ENCODE measurements at regions not wholly inside any gene's neighbourhood (a gene's known extent, or its start where the extent isn't known, plus 50 kb on each side); places are given as distances from the start of the nearest gene placed in this dataset.

DNA sequence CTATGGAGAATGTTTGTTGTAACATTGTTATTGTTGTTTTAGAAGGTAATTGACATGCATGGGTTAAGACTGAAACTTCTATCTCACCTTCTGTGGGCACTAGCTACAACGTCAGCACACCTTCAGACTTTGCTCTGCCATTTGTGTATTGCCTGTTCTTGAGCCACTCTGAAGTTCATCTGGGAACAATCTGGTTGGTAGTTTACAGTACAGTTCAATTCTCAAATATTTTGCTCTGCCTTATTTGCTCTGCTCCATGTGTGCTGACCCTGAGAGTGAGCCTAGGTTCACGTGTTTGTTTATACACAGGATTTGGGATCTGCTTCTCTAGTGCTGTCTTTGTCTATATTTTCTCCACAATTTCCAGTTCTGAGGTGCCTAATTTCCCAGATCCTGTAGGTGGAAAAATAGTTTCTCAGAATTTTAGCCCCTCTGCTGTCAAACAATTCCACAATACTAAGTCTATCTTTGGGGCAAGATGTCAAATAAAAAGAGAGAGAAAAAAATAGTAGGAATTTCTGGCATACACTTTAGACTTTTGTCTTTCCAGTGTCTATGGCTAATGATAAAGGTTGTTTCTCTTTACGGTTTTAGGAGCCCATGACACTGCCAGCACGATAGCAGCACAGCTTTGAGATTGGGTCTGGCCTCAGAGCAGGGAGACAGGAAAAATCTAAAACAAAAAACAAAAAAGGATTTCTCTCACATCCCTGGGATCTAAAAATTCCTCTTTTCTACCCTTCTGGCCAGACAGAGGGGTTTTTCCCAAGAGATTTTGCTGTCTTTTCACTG is 721.4 kb downstream of the VGLL3 start:
- Mint-ChIP-seq H3K4me1 (no peaks in the 10 kb centered on the region), H3K27ac (no peak overlapping the region), H3K36me3 (no peaks in the 10 kb centered on the region), H3K27me3 (no peaks in the 10 kb centered on the region), H3K4me3 (no peak overlapping the region), H3K9me3 (peaks cover 8 to 18% (median 12%) of the 10 kb centered on the region in 3 donors)
- ATAC-seq (replicated peaks in 1 of 4) (no peak), DNase-seq (no peak)
- ChIA-PET CTCF (no interaction called here), POLR2A (no interaction called here)
- Histone ChIP-seq H3K4me1 (ENCODE audit: control insufficient read depth in 1 of 2, extremely low read depth in 1 of 2, insufficient read depth in 2 of 2, low read length in 2 of 2) (no peaks in the 10 kb centered on the region), H3K27ac (ENCODE audit: low read length) (no peak overlapping the region), H3K36me3 (ENCODE audit: control insufficient read depth in 2 of 2, extremely low read depth in 1 of 2, insufficient read depth in 1 of 2, low read length in 1 of 2) (no peaks in the 10 kb centered on the region), H3K27me3 (replicated peaks in 1 of 2; ENCODE audit: control insufficient read depth in 2 of 2, extremely low read depth in 1 of 2, insufficient read depth in 2 of 2, low read length in 1 of 2) (no peaks in the 10 kb centered on the region), H3K4me3 (ENCODE audit: control insufficient read depth in 1 of 2, extremely low read depth in 1 of 2, low read length in 1 of 2) (no peak overlapping the region), H3K9me3 (no peaks in the 10 kb centered on the region)
- WGBS (ENCODE audit: insufficient coverage): 83% methylated on average over 1 of the region's 4 CpGs

DNA sequence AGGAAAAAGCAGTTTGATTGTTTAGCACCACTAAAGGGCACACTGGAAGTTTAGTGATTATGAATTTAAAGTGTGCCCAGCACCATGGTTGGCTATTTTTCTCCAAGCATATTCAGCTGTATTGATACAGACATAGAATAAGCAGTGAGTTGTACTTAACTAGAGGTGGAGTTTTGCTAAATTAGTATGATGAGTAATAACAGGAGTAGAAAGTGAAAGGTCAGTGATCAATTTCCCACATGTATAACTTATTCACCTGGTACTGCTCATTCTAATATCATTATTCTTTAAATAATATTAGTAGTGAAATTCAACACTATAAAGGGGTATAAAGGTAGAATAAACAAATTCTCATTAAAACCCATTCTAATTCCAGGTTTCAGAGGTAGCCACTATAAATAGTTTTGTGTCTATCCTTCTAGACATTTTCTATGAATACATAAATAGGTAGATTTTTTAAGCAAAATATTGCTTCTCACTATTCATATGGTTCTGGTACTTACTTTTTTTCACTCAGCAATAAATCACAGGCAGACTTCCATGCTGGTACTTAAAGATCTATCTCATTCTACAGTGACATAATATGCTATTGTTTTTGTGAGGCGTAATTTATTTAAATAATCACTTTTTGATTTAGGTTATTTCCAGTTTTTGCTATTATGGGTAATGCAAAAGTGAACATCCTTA is 732.9 kb downstream of the VGLL3 start:
- Mint-ChIP-seq H3K36me3 (no peaks in the 10 kb centered on the region), H3K4me3 (no peak overlapping the region), H3K27ac (no peak overlapping the region), H3K27me3 (no peaks in the 10 kb centered on the region), H3K9me3 (peaks cover 2 to 23% (median 11%) of the 10 kb centered on the region in 3 donors), H3K4me1 (no peaks in the 10 kb centered on the region)
- Histone ChIP-seq H3K4me1 (ENCODE audit: control insufficient read depth in 1 of 2, extremely low read depth in 1 of 2, insufficient read depth in 2 of 2, low read length in 2 of 2) (no peaks in the 10 kb centered on the region), H3K4me3 (ENCODE audit: control insufficient read depth in 1 of 2, extremely low read depth in 1 of 2, low read length in 1 of 2) (no peak overlapping the region), H3K9me3 (no peaks in the 10 kb centered on the region), H3K36me3 (ENCODE audit: control insufficient read depth in 2 of 2, extremely low read depth in 1 of 2, insufficient read depth in 1 of 2, low read length in 1 of 2) (no peaks in the 10 kb centered on the region), H3K27ac (ENCODE audit: low read length) (no peak overlapping the region), H3K27me3 (replicated peaks in 1 of 2; ENCODE audit: control insufficient read depth in 2 of 2, extremely low read depth in 1 of 2, insufficient read depth in 2 of 2, low read length in 1 of 2) (no peaks in the 10 kb centered on the region)
- ChIA-PET POLR2A (no interaction called here), CTCF (no interaction called here)
- no CpG with 5 or more reads among the region's 1 CpG for WGBS (ENCODE audit: insufficient coverage)
- DNase-seq: no peak
- ATAC-seq (replicated peaks in 1 of 4): no peak

DNA sequence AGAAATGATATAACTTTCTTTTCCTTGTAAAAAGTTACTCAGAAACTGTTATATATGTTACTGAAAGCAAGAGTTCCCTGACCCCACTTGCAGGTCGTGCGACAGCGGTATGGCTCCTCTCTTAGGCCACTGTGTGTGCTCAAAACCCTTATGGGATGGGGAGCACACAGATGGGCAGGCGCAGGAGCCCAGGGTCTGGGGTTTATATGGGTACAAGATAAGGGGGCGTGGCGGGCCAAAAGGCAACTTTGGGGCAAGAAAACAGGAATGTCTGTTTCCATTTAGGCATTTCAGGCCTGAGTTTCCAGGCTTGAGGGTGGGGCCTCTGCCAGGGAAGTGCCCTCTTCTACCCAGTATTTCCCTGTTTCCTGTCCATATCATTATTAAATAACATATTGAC is 736.5 kb downstream of the VGLL3 start:
- no peak for ATAC-seq (replicated peaks in 1 of 4)
- Mint-ChIP-seq H3K9me3 (peaks cover 12 to 25% (median 15%) of the 10 kb centered on the region in 3 donors), H3K27me3 (no peaks in the 10 kb centered on the region), H3K36me3 (no peaks in the 10 kb centered on the region), H3K4me1 (no peaks in the 10 kb centered on the region), H3K27ac (no peak overlapping the region), H3K4me3 (no peak overlapping the region)
- ChIA-PET POLR2A (no interaction called here), CTCF (no interaction called here)
- Histone ChIP-seq H3K4me3 (ENCODE audit: control insufficient read depth in 1 of 2, extremely low read depth in 1 of 2, low read length in 1 of 2) (no peak overlapping the region), H3K36me3 (ENCODE audit: control insufficient read depth in 2 of 2, extremely low read depth in 1 of 2, insufficient read depth in 1 of 2, low read length in 1 of 2) (no peaks in the 10 kb centered on the region), H3K9me3 (no peaks in the 10 kb centered on the region), H3K27me3 (replicated peaks in 1 of 2; ENCODE audit: control insufficient read depth in 2 of 2, extremely low read depth in 1 of 2, insufficient read depth in 2 of 2, low read length in 1 of 2) (no peaks in the 10 kb centered on the region), H3K4me1 (ENCODE audit: control insufficient read depth in 1 of 2, extremely low read depth in 1 of 2, insufficient read depth in 2 of 2, low read length in 2 of 2) (no peaks in the 10 kb centered on the region), H3K27ac (ENCODE audit: low read length) (no peak overlapping the region)
- no peak for DNase-seq
- 87% methylated on average over 6 of the region's 6 CpGs for WGBS (ENCODE audit: insufficient coverage)

DNA sequence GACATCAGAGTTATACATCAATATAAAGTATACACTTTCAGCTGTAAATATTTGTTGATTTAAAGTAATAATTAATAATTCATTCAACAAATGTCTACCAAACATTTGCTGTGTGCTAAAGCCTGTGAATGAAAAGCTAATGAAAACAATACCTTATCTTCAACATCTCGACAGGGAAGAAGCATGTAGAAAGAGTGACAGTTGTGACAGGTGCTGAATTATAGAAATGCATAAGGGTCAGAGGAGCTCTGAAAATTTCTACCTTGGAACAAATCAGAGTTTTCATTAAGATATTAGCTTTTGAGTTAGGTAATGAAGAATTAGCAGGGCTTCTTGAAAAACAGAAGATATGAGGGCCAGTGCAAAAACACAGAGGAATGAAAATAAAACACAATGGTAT is 739.2 kb downstream of the VGLL3 start:
- Histone ChIP-seq H3K4me1 (ENCODE audit: control insufficient read depth in 1 of 2, extremely low read depth in 1 of 2, insufficient read depth in 2 of 2, low read length in 2 of 2) (no peaks in the 10 kb centered on the region), H3K9me3 (no peaks in the 10 kb centered on the region), H3K27me3 (replicated peaks in 1 of 2; ENCODE audit: control insufficient read depth in 2 of 2, extremely low read depth in 1 of 2, insufficient read depth in 2 of 2, low read length in 1 of 2) (no peaks in the 10 kb centered on the region), H3K27ac (ENCODE audit: low read length) (no peak overlapping the region), H3K36me3 (ENCODE audit: control insufficient read depth in 2 of 2, extremely low read depth in 1 of 2, insufficient read depth in 1 of 2, low read length in 1 of 2) (no peaks in the 10 kb centered on the region), H3K4me3 (ENCODE audit: control insufficient read depth in 1 of 2, extremely low read depth in 1 of 2, low read length in 1 of 2) (no peak overlapping the region)
- Mint-ChIP-seq H3K4me1 (no peaks in the 10 kb centered on the region), H3K9me3 (peaks cover 11 to 26% (median 20%) of the 10 kb centered on the region in 3 donors), H3K27me3 (no peaks in the 10 kb centered on the region), H3K4me3 (no peak overlapping the region), H3K36me3 (no peaks in the 10 kb centered on the region), H3K27ac (no peak overlapping the region)
- no peak for ATAC-seq (replicated peaks in 1 of 4)
- DNase-seq: no peak
- ChIA-PET POLR2A (no interaction called here), CTCF (no interaction called here)
- WGBS (ENCODE audit: insufficient coverage): no CpG with 5 or more reads among the region's 1 CpG

DNA sequence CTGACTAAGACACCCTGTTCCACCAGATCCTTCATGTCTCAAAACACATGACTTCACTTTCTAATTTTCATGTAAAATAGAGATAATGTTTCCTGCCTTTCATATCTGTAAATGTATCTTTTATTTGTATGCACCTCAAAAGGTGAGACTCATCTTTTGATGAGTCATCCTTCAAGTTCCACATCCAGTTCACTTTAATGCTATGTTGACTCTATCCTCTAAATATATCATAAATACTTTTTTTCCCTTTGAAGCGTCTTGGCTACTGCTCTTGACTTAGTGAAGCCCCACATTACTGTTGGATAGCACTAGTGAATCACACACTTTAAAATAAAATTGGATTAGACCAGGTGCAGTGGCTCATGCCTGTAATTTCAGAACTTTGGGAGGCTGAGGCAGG is 741.1 kb downstream of the VGLL3 start:
- ATAC-seq (replicated peaks in 1 of 4) (no peak), DNase-seq (no peak)
- WGBS (ENCODE audit: insufficient coverage): no CpG with 5 or more reads among the region's 1 CpG
- Histone ChIP-seq H3K27me3 (replicated peaks in 1 of 2; ENCODE audit: control insufficient read depth in 2 of 2, extremely low read depth in 1 of 2, insufficient read depth in 2 of 2, low read length in 1 of 2) (no peaks in the 10 kb centered on the region), H3K4me3 (ENCODE audit: control insufficient read depth in 1 of 2, extremely low read depth in 1 of 2, low read length in 1 of 2) (no peak overlapping the region), H3K27ac (ENCODE audit: low read length) (no peak overlapping the region), H3K9me3 (no peaks in the 10 kb centered on the region), H3K36me3 (ENCODE audit: control insufficient read depth in 2 of 2, extremely low read depth in 1 of 2, insufficient read depth in 1 of 2, low read length in 1 of 2) (no peaks in the 10 kb centered on the region), H3K4me1 (ENCODE audit: control insufficient read depth in 1 of 2, extremely low read depth in 1 of 2, insufficient read depth in 2 of 2, low read length in 2 of 2) (no peaks in the 10 kb centered on the region)
- Mint-ChIP-seq H3K4me1 (no peaks in the 10 kb centered on the region), H3K36me3 (no peaks in the 10 kb centered on the region), H3K27me3 (no peaks in the 10 kb centered on the region), H3K4me3 (no peak overlapping the region), H3K9me3 (peaks cover 4 to 21% (median 20%) of the 10 kb centered on the region in 3 donors), H3K27ac (no peak overlapping the region)
- ChIA-PET POLR2A (no interaction called here), CTCF (no interaction called here)

DNA sequence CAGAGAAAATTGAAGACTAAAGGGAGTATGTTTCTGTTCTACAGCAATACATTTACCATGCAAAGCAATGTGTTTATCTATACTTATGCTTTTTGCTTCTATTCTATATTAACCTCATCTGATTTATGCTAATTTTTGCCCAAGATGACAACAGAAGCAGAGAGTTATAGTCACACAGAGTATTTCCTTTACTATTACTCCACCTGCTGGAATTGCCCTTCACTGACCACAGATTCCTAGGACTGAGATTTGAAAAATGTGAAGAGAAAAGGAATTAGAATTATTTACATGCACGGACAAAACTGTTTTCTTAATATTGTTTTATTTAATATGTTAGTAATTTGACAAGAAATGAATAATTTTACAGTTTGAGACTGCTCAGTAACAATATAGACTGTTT is 745.6 kb downstream of the VGLL3 start:
- Histone ChIP-seq H3K4me3 (ENCODE audit: control insufficient read depth in 1 of 2, extremely low read depth in 1 of 2, low read length in 1 of 2) (no peak overlapping the region), H3K27me3 (replicated peaks in 1 of 2; ENCODE audit: control insufficient read depth in 2 of 2, extremely low read depth in 1 of 2, insufficient read depth in 2 of 2, low read length in 1 of 2) (no peaks in the 10 kb centered on the region), H3K9me3 (no peaks in the 10 kb centered on the region), H3K27ac (ENCODE audit: low read length) (no peak overlapping the region), H3K36me3 (ENCODE audit: control insufficient read depth in 2 of 2, extremely low read depth in 1 of 2, insufficient read depth in 1 of 2, low read length in 1 of 2) (no peaks in the 10 kb centered on the region), H3K4me1 (ENCODE audit: control insufficient read depth in 1 of 2, extremely low read depth in 1 of 2, insufficient read depth in 2 of 2, low read length in 2 of 2) (no peaks in the 10 kb centered on the region)
- no peaks in the 10 kb centered on the region for H3K4me1 Mint-ChIP-seq
- DNase-seq: no peak
- no peak overlapping the region for H3K4me3 Mint-ChIP-seq
- no CpG with 5 or more reads among the region's 1 CpG for WGBS (ENCODE audit: insufficient coverage)
- no peak overlapping the region for H3K27ac Mint-ChIP-seq
- H3K9me3 Mint-ChIP-seq: peaks cover 0 to 19% (median 15%) of the 10 kb centered on the region in 3 donors
- ATAC-seq (replicated peaks in 1 of 4): no peak
- ChIA-PET POLR2A (no interaction called here), CTCF (no interaction called here)
- no peaks in the 10 kb centered on the region for H3K27me3 Mint-ChIP-seq
- no peaks in the 10 kb centered on the region for H3K36me3 Mint-ChIP-seq

All from T-cell (primary cell).